Sciatic nerve (tissue), 2 donors: ENCODE measurements at regions not wholly inside any gene's neighbourhood (a gene's known extent, or its start where the extent isn't known, plus 50 kb on each side); places are given as distances from the start of the nearest gene placed in this dataset.

Source experiments
- ATAC-seq: fragments of 200-7000 bp; cut with Tn5 transposase; one replicate; pipeline ENCODE4 v1.9.1; 2020; ENCODE audit warnings: mild to moderate bottlenecking, moderate library complexity
- DNase-seq: peaks from one replicate; pipeline ENCODE4 v3.0.0-alpha.2; 2020; ENCODE audit warnings: low spot score
- intact Hi-C: fragments of 100-400 bp; cut with DNase I; formaldehyde crosslinking; loops from one replicate; pipeline ENCODE4 v1.14.2; 2022
- donor health status: DM: no; HTN: no; CAD: no.
- donor health status: DM: no; HTN: no; CAD: no.

- intact Hi-C loops, result no loop called here
- no peak for DNase-seq
- no peak for ATAC-seq
Measured at GRCh38 chr13:83414393-83414792, 467.9 kb downstream of the SLITRK1 start.

GRCh38 chr13:83386609-83387008, 495.7 kb downstream of the SLITRK1 start:
- ATAC-seq (no peak), DNase-seq (no peak)
- intact Hi-C loops, result no loop called here

GRCh38 chr13:83378908-83379307, 503.4 kb downstream of the SLITRK1 start:
- DNase-seq, result no peak
- intact Hi-C loops, result no loop called here
- ATAC-seq, result no peak

- no peak for ATAC-seq
- no peak for DNase-seq
- intact Hi-C loops, result no loop called here
Measured at GRCh38 chr13:83377491-83377890, 504.8 kb downstream of the SLITRK1 start.

- DNase-seq (no peak), ATAC-seq (no peak)
- intact Hi-C loops, result no loop called here
Measured at GRCh38 chr13:83372786-83373185, 509.5 kb downstream of the SLITRK1 start.

- ATAC-seq (no peak), DNase-seq (no peak)
- intact Hi-C loops, result no loop called here
Measured at GRCh38 chr13:83365723-83366122, 516.6 kb downstream of the SLITRK1 start.

GRCh38 chr13:83355041-83355440, 527.2 kb downstream of the SLITRK1 start:
- intact Hi-C loops, result no loop called here
- no peak for ATAC-seq
- DNase-seq, result no peak

- intact Hi-C loops, result no loop called here
- ATAC-seq (no peak), DNase-seq (no peak)
Measured at GRCh38 chr13:83352391-83352790, 529.9 kb downstream of the SLITRK1 start.

- ATAC-seq (no peak), DNase-seq (no peak)
- intact Hi-C loops, result no loop called here
Measured at GRCh38 chr13:83350569-83350968, 531.7 kb downstream of the SLITRK1 start.

GRCh38 chr13:83344518-83344917, 537.8 kb downstream of the SLITRK1 start:
- intact Hi-C loops, result no loop called here
- DNase-seq (no peak), ATAC-seq (no peak)

- no peak for DNase-seq
- ATAC-seq, result no peak
- intact Hi-C loops, result no loop called here
Measured at GRCh38 chr13:83340170-83340569, 542.1 kb downstream of the SLITRK1 start.

- intact Hi-C loops, result no loop called here
- DNase-seq, result no peak
- no peak for ATAC-seq
Measured at GRCh38 chr13:83333614-83334388, 548.5 kb downstream of the SLITRK1 start.

GRCh38 chr13:83332751-83333150, 549.5 kb downstream of the SLITRK1 start:
- ATAC-seq (no peak), DNase-seq (no peak)
- intact Hi-C loops, result no loop called here

GRCh38 chr13:83327091-83327490, 555.2 kb downstream of the SLITRK1 start:
- no peak for DNase-seq
- intact Hi-C loops, result no loop called here
- no peak for ATAC-seq

GRCh38 chr13:83325125-83325853, 557.0 kb downstream of the SLITRK1 start:
- ATAC-seq, result no peak
- no peak for DNase-seq
- intact Hi-C loops, result no loop called here

GRCh38 chr13:83311886-83312577, 570.2 kb downstream of the SLITRK1 start:
- no peak for DNase-seq
- ATAC-seq, result no peak
- intact Hi-C loops, result no loop called here

GRCh38 chr13:83298617-83299016, 583.7 kb downstream of the SLITRK1 start:
- intact Hi-C loops, result no loop called here

GRCh38 chr13:83297586-83298290, 584.5 kb downstream of the SLITRK1 start:
- DNase-seq, result no peak

More at GRCh38 chr13:83298617-83299016, 583.7 kb downstream of the SLITRK1 start:
- DNase-seq (no peak), ATAC-seq (no peak)

GRCh38 chr13:83295686-83296085, 586.6 kb downstream of the SLITRK1 start:
- no peak for ATAC-seq
- no peak for DNase-seq
- intact Hi-C loops, result no loop called here

More at GRCh38 chr13:83297586-83298290, 584.5 kb downstream of the SLITRK1 start:
- ATAC-seq, result no peak
- intact Hi-C loops, result no loop called here
